HG03060 (cell line): ENCODE measurements at regions not wholly inside any gene's neighbourhood (a gene's known extent, or its start where the extent isn't known, plus 50 kb on each side); places are given as distances from the start of the nearest gene placed in this dataset.

ENCODE experiments used
- ATAC-seq: cut with Tn5 transposase; IDR thresholded peaks from one replicate; pipeline ENCODE4 v1.9.1; 2021; ENCODE audit warnings: low read depth, moderate number of reproducible peaks; ENCODE audit not compliant: unreplicated experiment

DNA sequence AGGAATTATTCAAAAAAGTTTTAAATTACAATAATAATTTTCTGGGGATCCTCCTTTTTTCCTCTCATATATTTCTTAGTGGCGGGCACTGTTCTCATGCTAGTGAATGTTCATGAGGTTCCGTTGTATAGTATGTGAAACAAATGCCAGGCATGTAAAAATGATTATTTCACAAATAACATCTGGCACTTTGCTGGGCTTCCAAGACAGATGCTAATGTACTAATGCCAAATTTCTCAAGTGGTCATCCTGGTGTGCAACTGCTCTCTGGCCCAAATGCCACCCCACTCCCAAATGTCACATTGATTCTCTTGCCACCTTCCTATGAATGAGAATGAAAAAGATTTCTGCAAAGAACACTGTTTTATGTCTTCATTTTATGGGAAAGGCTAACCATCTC lies 564.0 kb upstream of the GCFC2 start:
- no peak for ATAC-seq

DNA sequence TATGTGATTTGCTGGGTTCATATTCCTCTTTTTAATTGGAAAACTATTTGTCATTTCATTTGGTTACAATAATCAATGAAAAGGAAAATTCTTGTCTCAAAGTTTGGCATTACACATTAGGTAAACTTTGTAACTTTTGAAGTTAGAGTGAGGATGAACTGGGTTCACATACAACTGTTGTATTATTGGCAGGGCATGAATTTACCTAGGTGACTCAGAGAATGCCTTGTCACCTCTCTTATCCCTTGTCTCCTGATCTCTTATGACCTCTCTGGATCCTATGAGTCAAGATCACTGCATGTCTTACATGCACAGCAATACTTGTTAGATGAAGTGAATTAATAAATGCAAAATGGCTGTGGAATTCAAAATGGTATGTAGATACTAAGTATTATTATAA lies 563.4 kb upstream of the GCFC2 start:
- ATAC-seq, result no peak

DNA sequence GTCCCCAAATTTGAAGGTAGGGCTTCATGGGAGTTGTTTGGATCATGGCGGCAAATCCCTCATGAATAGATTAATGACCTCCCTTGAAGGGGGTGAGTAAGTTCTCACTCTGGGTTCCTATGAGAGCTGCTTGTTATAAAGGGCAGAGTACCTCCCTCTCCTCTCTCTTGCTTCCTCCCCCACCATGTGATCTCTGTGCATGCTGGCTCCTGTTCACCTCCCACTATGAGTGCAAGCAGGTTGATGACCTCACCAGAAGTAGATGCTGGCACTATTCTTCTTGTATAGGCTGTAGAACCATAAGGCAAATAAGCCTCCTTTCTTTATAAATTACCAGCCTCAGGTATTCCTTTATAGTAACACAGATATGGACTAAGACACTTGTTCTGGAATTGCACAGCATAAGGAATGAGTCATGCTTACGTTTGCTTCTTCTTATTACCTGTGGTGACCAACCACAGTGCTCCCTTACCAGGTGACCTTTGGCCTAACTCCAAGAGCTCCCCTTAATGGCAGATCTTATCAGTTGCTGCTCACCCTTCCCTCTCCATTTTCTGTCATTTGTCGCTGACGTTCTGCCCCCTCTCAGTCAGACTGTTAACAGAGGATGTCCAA lies 559.5 kb upstream of the GCFC2 start:
- no peak for ATAC-seq

DNA sequence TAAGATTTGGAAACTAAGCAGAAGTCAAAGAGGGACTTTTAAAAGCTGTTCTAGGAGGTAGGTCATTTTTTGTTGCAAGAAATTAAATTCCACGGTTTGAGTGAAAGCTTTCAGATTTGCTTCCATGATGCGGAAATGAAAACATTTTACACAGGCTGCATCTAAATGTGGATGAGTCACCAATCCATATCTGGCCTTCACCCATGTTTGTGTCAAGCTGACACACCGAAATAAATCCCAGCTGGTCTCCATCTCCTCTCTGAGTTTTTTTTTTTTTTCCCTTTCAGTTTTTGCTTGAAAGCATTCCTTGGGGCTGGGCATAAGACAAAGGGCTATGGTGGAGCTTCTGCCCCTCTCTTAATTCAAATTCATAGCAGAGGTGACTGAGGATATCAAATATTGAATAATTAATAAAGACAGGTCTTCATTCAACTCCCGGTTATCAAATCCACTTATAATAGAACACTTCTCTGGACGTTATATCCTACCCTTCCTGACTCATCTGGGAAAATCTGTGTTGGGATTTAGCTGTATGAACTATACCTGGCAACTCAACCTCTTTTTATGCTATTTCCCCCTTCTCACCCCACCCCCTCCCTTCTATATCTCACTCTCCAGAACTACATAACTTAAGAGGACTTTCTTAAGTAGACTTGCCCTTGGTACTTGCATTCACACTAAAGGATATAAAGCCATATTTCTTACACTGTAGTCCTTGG lies 558.3 kb upstream of the GCFC2 start:
- ATAC-seq, result no peak

DNA sequence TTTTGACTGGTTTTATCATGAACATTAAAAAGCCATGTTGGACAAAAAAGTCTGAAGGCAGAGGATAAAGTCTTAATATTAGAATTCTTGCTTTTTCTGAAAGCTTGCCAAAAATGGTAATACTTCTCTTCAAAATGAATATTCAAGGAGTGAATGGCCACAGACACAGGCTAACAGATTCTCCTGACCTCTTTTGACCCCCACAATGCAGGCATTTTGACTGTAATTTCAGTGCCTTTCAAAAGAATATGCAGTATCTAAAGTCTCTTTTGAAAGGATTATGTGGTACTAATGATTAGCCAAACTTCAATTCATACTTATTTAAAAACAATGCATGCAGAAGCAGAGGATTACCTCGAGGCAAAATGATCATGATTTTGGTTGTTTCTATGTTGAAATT lies 557.8 kb upstream of the GCFC2 start:
- ATAC-seq, result no peak

DNA sequence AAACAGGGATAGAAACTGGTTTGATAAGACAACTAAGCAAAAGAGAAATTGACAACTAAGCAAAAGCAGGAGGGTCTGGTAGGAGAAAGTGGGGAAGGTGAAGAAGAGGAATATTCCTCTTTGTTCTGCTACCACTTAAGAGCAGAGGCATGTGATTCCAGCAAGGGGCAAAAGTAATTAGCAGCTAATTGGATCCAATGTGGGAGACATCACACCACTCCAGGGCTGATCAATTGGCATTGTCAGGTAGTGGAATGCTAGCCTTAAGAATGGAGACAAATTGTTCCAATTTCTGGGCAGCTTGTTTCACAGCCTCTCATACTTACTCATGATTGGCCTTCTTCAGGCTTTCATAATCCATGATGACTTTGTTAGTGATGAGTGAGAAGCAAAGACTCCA lies 547.1 kb upstream of the GCFC2 start:
- ATAC-seq, result no peak

DNA sequence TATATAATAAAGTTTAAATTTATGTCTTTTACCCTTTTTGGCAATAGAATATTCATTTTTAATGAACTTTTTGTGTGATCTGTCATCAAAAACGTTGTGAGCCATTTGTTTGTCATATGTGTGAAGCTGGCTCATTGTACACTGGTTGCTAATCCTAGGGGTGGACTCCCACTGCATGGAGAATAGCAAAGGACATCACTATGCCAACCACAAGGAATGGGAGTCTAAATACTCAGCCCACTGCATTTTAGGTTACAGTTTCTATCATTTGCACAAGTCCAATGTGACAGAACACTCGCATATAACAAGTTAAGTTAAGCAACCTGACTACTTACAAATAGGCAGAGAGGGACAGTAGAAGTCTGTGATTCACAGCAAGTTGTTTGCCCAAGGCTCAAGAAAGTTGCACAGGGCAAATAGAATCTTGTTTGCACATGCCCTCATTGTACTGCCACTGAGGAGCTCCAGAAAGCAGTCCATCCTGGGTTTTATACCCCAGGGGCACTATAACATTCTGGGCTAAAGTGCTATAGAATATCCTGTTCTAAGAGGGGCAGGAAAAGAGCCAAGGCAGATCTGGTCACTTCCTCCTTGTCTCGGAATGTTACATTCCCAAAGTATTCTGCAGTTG lies 545.9 kb upstream of the GCFC2 start:
- ATAC-seq, result no peak

DNA sequence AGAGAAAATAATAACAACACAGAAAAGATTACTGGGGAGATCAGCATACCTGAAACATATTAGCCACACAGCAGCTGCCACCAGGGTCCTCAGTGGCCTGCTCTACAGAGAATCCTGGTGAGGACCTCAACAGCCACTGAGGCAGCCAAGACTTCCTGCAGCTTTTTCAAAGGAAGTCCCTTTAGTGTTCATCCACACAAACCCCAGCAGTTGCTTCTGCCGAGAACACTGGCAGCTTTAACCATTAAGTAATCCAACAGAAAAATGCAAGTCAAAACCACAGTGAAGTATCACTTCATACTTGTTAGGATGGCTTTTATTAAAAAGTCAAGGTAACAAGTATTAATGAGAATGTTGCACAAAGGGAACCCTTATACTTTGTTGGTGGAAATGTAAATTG lies 542.0 kb upstream of the GCFC2 start:
- no peak for ATAC-seq

DNA sequence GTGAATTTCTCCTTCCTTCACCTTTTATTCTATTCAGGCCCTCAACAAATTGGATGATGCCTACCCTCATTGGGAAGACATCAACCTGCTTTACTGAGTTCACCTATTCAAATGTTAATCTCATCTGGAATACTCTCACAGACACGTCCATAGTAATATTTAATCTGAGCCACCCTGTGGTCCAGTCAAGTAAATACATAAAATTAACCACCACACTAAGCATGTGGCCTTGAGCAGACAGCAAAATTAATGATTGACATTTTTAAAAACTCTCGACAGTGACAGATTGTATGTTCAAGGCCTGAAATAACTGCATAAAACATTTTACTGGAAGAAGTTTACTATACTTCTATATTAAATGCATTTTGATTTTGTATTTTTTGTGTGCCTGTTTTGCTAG lies 540.6 kb upstream of the GCFC2 start:
- ATAC-seq, result no peak

DNA sequence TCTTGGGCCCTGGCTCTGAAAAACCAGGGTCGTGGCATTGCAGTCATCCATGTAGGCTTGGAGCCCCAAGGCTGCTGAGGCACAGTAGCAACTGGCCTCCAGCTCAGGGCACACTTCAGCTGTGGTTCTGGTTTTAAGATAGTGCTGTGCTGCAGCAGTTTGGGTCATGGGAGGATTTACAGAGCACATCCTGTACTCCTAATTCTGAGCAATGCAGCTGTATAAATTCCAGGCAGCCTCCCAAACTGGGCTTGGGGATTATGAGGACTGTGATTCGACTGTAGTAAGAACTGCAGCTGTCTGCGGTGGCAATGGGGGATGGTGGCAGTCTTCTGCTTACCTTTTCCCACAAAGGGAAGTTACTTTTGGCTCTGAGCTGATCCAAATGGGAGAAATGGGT lies 536.3 kb upstream of the GCFC2 start:
- ATAC-seq, result no peak

DNA sequence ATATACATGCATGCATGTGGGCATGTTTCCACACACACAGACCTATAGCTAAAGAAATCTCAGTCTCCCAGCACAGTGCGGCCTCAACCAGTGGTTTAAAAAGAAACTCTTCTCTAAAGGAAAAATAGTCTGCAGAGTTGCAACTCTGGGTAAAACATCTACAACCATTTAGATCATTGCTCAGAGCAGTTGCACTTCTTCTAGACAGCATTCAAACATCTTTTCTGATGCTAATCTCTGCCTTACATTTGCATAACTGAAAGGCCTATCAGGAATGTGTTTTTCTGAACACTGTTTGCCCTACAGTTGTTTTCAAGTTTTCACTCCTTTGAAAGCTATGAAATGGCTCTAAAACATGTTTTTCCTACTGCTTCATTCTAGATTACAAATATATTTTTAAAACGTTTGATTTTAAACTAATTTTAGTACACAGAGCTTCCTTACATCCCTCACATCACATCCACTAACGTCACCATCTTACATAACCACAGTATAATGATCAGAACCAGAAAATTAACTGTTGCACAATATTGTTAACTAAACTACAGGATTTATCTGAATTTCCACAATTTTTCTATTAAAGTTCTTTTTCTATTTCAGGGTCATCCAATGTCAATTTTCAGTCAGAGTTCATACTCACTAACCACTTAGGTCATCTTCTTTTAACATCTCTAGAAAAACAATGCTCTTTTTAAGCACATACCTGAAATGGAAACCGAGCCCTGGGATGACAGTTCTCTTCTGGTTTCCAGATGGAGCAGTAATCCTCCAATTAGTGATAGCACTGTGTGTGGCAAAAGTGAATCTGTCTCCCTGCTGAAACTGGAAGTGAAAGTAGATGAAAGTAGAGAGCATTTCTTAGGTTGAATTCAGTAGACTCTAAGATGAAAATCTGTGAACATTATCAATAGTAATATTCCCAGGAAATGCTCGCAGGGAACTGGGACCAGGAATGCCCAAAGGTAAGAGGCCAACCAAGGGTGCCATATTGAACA lies 501.6 kb upstream of the GCFC2 start:
- no peak for ATAC-seq

DNA sequence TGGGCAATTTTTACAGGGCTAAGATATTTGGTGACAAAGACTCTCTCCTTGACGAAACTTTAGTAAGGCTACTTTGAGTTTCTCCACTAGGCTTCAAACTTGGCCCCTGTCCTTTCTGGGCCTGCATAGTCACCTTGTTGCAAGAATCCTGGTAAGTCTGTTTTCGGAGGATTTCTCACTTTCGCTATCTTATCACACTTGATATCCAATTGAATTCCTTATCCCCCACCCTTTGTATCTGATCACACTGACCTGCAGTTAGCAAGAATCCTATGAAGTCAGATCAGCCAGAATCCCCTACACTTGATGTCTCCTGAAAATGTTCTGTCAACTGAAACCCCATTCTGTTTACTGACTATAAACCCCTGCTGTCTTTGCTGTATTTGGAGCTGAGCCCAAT lies 499.8 kb upstream of the GCFC2 start:
- ATAC-seq, result no peak

DNA sequence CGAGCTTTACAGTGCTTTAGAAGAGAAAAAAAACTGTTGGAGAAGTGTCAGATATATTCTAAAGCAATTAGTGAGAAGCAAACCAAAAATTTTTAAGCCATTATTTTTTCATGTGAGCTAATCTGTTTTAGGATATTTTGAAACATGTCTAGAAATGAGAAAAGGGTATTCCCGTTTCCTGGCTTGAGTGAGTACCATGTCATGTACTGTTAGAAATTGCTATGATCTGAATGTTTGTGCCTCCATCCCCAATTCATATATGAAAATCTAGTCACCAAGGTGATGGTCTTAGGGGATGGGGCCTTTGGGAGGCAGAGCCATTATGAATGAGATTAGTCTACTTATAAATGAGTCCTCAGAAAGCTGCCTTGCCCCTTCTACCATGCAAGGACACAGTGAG lies 493.3 kb upstream of the GCFC2 start:
- no peak for ATAC-seq

DNA sequence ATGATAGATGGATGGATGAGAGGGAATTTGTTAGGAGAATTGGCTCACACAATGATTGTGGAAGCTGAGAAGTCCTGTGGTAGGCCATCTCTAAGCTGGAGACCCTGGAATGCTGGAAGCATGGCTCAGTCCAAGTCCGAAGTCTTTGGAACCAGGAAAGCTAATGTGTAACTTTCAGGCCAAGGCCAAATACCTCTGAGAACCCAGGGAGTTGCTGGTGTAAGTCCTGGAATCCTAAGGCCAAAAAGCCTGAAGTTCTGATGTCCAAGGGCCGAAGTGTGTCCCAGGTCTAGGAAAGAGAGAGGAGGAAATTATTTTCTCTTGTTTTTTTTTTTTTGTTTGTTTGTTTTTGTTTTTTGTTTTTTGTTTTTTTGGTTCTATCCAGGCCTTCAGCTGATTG lies 492.2 kb upstream of the GCFC2 start:
- no peak for ATAC-seq

DNA sequence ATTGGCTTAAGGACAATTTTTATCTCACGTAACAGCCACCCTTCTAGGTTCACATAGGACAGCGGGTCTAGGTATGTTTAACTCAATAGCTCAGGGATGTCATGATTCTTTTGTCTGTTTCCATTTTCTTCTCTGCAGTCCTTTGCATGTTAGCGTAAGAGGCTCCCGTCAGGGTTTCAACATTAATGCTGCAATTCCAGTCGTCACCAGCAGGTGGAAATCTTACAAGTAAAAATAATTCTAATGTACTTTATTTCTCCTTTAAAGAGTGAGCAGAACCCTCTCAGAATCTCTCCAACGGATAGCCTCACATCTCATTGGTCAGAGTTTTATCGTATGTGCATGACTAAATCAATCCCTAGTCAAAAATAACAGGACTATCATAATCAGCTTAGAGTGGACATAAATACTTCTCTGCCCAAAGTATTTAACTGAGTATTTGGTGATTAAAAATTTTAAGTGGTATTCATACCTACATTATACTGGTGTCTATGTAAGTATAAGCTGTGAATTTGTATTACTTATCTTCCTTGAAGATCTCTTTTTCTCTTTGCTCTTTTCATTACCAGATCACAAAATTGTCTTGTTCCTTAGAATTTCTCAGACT lies 487.2 kb upstream of the GCFC2 start:
- ATAC-seq, result peak; percentile 64

DNA sequence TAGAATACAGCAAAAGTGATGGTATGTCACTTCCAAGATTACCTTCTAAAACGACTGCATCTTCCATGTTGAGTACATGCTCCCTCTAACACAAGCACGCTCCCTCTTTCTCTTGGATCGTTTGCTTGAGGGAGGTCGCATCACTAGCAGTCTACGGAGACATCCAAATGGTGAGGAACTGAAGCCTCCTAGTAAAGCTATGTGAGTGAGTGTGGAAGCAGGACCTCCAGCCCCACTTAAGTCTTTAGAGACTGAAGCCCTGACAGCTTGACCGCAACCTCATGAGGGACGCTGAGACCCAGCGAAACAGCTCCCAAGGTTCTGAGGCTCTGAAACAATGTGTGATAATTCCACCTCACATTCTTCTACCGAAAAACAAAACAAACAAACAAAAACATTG lies 486.7 kb upstream of the GCFC2 start:
- ATAC-seq, result no peak

DNA sequence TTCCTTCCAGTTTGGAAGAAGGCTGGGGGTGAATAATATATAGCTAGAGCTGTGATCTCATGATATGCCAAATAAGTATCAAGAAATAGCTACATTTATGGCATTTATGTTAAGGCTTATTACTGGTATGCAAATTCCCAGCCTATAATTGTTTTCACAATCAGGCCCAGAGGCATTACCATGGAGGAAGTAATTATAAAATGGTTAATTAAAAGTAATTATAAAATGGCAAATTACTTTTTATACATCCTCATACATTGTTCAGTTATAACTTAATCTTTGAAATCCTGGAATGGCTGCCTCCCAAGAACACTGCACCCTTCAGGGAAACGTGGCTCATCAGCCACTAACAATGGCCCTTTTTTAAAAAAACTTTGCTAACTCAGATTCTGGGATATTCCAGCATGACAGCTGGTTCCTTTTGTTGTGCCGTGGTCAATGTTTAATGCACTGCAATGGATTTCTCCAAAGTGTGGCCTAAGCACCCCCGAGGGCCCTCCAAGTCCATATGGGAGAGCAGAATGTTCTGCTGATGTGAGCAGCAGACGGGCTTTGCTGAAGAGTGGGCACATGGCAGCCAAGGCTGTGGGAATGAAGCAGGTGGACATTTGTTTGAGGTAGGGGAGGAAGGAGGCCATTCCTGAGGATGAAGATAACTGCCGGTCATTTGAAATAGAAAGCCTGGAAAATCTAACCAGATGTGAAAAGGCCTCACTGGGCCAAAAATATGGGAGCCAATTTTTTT lies 483.5 kb upstream of the GCFC2 start:
- no peak for ATAC-seq

DNA sequence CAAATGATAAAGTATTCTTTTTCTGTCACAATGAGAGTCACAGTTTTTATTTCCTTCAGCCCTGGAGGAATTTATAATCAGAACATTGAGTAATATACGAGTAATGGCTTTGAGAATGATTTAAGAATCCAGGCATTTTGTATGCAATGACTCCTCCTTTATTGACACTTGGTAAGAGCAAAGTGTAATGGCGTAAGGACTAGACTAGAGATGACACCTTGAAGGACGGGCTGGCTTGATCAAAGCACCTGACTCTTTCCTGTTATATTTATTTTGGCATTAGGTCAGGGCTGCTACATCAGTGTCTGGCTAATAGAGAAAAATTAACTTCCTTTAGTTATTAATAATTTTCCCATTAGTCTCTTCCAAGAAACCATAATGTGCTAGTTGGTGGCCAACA lies 482.4 kb upstream of the GCFC2 start:
- no peak for ATAC-seq

DNA sequence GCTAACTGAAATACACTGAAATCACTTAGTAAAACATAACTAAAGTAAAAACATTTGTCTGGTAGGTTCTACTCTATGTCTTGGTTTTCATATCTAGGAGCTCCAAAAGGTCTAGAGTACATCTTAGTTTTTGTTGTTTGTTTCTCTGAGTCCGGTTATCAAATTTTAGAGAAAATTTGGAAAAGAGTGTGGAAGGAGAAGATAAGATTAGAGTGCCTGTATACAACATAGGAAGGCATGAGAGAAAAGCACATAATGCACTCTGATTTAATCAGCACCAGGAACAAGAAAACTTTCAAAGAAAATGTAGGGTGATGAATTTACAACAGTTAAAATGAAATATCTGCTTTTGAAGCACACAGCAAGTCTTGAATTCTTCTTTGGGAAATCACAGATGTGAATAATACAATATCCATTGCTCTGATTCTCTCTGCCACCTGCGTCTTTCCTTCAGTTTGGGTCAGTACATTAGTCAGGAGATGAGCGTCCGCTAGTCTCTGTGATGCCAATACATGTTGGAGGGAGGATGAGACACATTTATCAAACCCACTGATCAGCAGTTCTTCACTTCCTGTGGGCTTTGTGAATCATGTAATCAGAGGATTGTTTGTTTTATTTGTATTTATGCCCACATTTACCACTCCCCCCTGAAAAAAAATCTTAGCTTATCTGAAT lies 477.8 kb upstream of the GCFC2 start:
- ATAC-seq, result no peak
